GM19395 (cell line): ENCODE measurements at regions not wholly inside any gene's neighbourhood (a gene's known extent, or its start where the extent isn't known, plus 50 kb on each side); places are given as distances from the start of the nearest gene placed in this dataset.
"Not testable (repeated sequence)": the region's sequence is repeated elsewhere in the genome, so short reads cannot be mapped to it uniquely, and the experiment has no call there.

ENCODE experiments used
- ATAC-seq: cut with Tn5 transposase; IDR thresholded peaks from one replicate; pipeline ENCODE4 v1.9.1; 2021; ENCODE audit warnings: mild to moderate bottlenecking, moderate library complexity; ENCODE audit not compliant: unreplicated experiment

GRCh38 chr21:38613686-38614085, 115.4 kb upstream of the ERG start:
- ATAC-seq, result no peak

GRCh38 chr21:38614558-38614957, 116.3 kb upstream of the ERG start:
- no peak for ATAC-seq

- no peak for ATAC-seq
These were observed 121.2 kb upstream of the ERG start for GRCh38 chr21:38619480-38619879.

- no peak for ATAC-seq
These were observed 121.8 kb upstream of the ERG start for GRCh38 chr21:38619992-38620479.

GRCh38 chr21:38621132-38621531, 122.9 kb upstream of the ERG start:
- ATAC-seq, result no peak

- no peak for ATAC-seq
These were observed 124.0 kb upstream of the ERG start for GRCh38 chr21:38622081-38622826.

GRCh38 chr21:38622827-38623209, 124.5 kb upstream of the ERG start:
- no peak for ATAC-seq

- ATAC-seq, result no peak
These were observed 125.3 kb upstream of the ERG start for GRCh38 chr21:38623552-38623951.

GRCh38 chr21:38625000-38625399, 126.7 kb upstream of the ERG start:
- no peak for ATAC-seq

- no peak for ATAC-seq
These were observed 128.0 kb upstream of the ERG start for GRCh38 chr21:38626306-38626705.

- no peak for ATAC-seq
These were observed 130.1 kb upstream of the ERG start for GRCh38 chr21:38628349-38628748.

- ATAC-seq, result no peak
These were observed 132.9 kb upstream of the ERG start for GRCh38 chr21:38631206-38631605.

- ATAC-seq, result no peak
These were observed 133.4 kb upstream of the ERG start for GRCh38 chr21:38631676-38632075.

- ATAC-seq, result no peak
These were observed 138.9 kb upstream of the ERG start for GRCh38 chr21:38637161-38637560.

- no peak for ATAC-seq
These were observed 141.5 kb upstream of the ERG start for GRCh38 chr21:38639571-38640354.

- ATAC-seq, result not testable (repeated sequence)
These were observed 142.1 kb upstream of the ERG start for GRCh38 chr21:38640355-38640742.

- ATAC-seq, result no peak
These were observed 145.2 kb upstream of the ERG start for GRCh38 chr21:38643404-38644023.

GRCh38 chr21:38645282-38645681, 147.0 kb upstream of the ERG start:
- no peak for ATAC-seq

- no peak for ATAC-seq
These were observed 148.0 kb upstream of the ERG start for GRCh38 chr21:38646213-38646837.

- no peak for ATAC-seq
These were observed 150.8 kb upstream of the ERG start for GRCh38 chr21:38649120-38649519.

- no peak for ATAC-seq
These were observed 153.3 kb upstream of the ERG start for GRCh38 chr21:38651570-38651969.
